ENCODE measurements at regions not wholly inside any gene's neighbourhood (a gene's known extent, or its start where the extent isn't known, plus 50 kb on each side); places are given as distances from the start of the nearest gene placed in this dataset.

DNA sequence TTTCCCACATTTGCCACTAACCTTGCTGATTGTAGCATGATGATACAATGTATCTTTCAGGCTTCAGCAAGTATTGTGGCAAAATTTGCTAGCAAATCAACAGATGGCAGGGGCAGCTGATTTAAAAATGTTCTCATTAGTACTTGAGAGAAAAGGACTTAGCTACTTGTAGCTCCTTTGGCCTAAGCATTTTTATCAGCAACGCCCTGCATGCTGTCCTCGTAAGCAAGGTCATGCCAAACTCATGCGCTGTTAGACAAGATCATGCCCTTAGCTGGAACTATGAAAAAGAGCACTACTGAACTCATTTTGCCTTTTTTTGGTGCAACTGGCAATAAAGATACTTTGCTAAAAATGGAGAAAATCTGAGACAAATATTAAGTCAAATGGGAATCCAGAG is 197.1 kb downstream of the ICE1 start:
- TF ChIP-seq, protein P1, sequence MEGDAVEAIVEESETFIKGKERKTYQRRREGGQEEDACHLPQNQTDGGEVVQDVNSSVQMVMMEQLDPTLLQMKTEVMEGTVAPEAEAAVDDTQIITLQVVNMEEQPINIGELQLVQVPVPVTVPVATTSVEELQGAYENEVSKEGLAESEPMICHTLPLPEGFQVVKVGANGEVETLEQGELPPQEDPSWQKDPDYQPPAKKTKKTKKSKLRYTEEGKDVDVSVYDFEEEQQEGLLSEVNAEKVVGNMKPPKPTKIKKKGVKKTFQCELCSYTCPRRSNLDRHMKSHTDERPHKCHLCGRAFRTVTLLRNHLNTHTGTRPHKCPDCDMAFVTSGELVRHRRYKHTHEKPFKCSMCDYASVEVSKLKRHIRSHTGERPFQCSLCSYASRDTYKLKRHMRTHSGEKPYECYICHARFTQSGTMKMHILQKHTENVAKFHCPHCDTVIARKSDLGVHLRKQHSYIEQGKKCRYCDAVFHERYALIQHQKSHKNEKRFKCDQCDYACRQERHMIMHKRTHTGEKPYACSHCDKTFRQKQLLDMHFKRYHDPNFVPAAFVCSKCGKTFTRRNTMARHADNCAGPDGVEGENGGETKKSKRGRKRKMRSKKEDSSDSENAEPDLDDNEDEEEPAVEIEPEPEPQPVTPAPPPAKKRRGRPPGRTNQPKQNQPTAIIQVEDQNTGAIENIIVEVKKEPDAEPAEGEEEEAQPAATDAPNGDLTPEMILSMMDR (IDR thresholded peaks at IDR 0.05), result no peak
- no peak for TF ChIP-seq EZH2 (IDR thresholded peaks at IDR 0.05)

Data from neural progenitor cell (in vitro differentiated cells).